ENCODE measurements at regions not wholly inside any gene's neighbourhood (a gene's known extent, or its start where the extent isn't known, plus 50 kb on each side); places are given as distances from the start of the nearest gene placed in this dataset.

DNA sequence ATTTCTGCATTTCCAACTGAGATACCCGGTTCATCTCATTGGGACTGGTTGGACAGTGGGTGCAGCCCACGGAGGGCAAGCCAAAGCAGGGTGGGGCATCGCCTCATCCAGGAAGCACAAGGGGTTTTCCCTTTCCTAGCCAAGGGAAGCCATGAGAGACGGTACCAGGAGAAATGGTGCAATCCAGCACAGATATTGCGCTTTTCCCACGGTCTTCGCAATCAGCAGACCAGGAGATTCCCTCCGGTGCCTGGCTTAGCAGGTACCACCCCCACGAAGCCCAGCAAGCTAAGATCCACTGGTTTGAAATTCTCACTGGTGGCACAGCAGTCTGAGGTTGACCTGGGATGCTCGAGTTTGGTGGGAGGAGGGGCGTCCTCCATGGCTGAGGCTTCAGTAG is 527.0 kb downstream of the TLE1 start:
- DNase-seq = no peak

GRCh38 chr9:81156381-81156780 is 533.0 kb downstream of the TLE1 start:
- DNase-seq = no peak

- no peak for DNase-seq
Observed at GRCh38 chr9:81150016-81150625, 539.2 kb downstream of the TLE1 start.

- no peak for DNase-seq
Observed at GRCh38 chr9:81146684-81147337, 542.5 kb downstream of the TLE1 start.

GRCh38 chr9:81146241-81146640 is 543.1 kb downstream of the TLE1 start:
- no peak for DNase-seq

- no peak for DNase-seq
Observed at GRCh38 chr9:81145331-81145963, 543.9 kb downstream of the TLE1 start.

- no peak for DNase-seq
Observed at GRCh38 chr9:81141961-81142360, 547.4 kb downstream of the TLE1 start.

DNA sequence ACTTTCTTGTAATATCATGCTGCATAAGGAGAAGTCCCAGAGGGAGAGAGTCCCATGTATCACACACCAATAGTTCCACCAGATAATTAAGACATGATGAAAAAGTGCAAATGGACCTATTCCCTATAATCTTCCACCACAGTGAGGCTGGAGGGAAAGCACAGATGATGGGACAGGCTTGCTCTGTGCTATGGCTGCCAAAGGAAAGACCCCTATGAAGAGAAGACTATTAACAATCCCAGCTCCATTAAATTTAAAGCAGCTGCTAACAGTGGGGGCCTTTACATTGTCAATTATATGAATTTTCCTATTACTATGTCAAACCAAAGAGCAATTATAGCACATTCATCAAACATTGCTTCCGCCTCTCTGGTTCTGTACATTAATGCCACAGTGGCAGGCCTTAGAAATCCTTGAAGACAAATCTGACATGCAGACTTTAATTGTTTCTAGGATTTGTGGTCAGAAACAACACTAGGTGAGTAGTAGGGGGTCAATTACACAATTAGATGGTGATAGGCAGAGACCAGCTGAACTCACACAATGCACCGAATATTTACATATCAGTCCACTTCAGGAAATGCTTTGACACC is 551.3 kb downstream of the TLE1 start:
- no peak for DNase-seq

DNA sequence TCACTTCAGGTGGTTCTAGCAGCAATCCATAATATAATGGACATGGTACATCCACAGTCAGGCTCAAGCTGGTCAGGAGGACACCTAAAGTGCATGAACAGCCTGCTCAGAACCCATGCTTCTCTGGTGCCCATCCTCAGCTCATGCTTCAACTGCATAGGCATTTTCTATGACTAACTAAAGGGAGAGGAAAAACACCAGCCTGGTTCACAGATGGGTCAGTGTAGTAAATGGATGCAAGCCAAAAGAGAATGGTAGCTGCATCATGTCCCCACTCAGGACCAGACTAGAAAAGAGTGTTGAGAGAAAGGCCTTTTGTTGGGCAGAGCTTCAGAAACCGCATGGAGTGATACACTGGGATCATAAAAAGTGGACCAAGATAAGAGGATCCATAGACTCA is 556.6 kb downstream of the TLE1 start:
- no peak for DNase-seq

DNA sequence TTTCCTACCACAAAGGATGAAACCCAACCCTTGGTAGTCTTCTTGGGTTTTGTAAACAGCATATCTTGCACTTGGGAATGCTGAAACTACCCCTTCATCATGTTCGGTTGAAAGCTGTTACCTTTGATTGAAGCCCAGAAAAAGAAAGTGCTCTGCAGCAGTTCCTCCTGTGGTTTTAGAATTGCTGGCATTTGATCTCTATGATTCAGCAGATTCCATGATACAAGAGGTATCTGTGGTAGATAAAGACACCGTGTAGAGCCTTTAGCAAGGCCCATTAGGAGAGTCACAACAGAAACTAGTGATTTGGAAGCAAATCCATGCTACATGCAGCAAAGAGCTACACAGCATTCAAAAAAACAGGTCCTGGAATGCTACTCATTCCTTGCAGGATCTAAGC is 557.0 kb downstream of the TLE1 start:
- DNase-seq = no peak

DNA sequence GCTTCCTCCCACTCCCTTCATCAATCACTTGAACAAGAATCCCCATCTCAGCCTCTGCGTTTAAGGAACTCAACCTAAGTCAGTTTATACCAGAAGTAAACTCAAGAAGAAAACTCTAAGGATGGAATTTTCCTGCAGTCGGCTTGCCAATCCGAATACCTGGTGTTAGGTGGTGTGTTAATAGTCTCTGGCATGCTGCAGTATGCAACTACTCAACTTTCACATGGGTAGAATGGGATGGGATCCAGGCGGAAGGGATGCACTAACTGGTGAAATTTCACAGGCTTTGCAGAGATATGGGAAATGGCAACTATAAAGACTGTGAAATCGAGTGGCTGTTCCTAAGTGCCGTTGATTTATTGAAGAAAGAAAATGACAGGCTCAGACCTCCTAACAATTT is 560.6 kb downstream of the TLE1 start:
- DNase-seq = no peak

- no peak for DNase-seq
Observed at GRCh38 chr9:81125446-81126092, 563.8 kb downstream of the TLE1 start.

- DNase-seq = no peak
Observed at GRCh38 chr9:81123526-81123925, 565.8 kb downstream of the TLE1 start.

DNA sequence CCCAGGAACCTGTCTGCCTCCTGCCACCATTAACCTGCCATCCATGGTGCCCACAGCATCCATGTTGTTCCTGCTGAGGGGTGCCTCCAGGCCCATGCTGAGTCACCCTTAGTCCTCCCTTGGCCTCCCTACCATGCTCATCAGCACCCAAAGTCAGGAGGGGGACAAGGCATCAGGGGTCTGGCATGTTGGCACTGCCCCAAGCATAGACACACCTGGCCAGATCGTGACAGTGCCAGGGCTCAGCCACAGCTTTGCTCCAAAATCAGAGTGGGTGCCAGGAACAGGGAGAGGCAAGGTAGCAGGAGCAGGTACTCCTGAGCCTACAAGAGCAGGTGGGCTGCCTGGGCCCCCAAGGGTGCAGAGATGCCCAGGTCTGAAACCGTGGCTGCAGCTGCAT is 566.6 kb downstream of the TLE1 start:
- DNase-seq = no peak

- DNase-seq = no peak
Observed at GRCh38 chr9:81119591-81119990, 569.8 kb downstream of the TLE1 start.

DNA sequence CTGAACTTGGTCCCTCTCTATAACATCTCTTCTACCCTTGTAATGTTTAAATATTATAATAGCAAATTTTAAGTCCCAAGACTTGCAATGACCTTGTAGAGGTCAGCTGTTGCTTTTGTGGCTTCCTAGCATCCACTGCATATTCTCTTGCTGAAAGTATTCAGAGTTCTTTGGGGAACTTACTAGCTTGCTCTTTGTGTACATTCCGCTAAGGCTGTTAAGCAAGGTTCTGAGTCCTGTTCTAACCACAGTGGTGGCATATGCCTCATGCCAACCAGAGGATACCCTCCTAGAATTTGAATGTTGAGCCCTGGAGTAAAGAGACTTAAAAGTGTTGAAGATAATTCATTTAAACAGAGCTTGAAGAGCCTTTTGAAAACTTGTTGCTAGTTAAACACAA is 570.9 kb downstream of the TLE1 start:
- DNase-seq = no peak

- DNase-seq = no peak
Observed at GRCh38 chr9:81116340-81117137, 572.8 kb downstream of the TLE1 start.

DNA sequence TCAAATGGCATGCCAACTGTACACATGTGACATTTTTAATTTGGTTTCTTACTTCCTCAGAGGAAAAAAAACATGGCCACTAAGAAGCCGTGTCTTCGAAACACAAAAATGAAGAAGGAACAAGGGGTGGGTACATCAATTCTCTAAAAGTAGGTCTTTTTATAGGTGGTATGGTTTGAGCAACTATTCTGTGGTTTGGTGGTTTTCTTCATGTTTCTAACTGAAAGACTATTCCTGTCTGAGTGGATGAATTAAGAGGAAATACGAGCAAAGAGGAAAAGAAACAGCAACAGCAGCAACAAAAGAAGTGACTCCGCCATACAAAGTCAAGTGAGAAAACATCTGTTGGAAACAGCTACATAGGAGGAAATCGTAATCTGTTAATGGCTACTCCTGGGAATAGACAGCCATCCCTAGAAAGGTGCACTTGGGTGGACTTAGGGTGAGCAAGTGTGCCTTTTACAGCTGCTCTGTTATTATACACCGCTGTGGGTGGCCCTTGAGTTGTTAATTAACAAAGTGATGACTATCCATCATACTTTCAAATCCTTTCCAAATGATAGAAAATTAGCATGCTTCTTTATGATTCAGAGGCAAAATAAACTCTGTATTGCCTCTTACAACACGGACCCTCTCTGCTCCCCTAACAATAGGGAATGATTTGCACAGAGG is 575.8 kb downstream of the TLE1 start:
- DNase-seq = no peak

DNA sequence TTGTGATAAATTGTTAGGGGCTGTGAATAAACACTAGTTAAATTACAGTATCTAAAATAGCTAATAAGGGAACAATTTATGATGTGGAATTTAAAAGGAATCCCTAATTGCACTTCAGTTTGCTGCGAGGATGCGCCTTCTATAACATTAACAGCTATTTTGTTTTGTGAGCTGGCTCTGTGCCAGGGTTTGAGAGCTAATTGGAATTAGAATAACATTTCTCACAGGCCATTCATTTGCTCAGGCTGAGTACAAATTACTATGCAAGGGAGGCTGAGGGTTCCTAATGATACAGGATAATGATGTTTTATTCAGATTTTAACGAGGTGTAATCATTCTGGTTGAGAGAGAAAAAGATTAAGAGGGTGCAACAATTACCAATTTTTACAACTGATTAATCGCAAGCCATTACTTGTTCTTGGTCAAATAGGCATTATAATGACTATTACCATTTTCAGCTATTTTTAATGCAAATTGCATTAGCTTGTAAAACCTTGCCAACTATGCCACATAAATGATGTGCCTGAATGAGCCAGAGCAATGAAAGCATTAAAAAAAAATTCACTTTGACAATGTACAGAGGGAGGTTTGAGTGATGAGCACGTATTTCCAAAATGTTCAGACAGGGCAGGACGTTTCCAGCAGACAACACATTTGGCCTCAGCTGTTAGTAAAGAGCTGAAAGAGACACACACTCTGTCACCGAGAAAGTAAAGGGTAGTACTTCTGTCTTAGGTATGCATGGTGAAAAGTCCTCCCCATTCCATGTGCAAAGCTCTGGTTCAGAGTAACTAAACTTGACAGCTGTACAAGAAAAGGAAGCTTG is 576.5 kb downstream of the TLE1 start:
- no peak for DNase-seq

GRCh38 chr9:81108821-81109220 is 580.5 kb downstream of the TLE1 start:
- DNase-seq = no peak

DNA sequence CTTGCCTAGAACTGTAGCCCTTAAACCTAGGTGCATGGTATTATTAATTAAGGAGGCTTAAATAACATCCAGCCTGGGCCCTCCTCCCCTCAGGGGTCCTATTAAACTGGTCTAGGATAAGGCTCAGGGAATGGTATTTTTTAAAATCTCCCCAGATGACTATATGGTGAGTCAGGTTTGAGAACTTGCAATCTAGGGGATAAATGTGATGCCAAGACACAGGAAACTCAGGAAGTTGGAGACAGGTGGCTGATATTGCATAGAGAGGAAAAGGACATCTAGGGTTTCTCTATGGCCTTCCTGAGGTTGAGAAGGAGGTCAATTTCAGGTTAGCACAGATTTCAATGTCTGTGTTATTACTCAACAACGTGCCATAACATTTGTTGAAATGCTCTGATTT is 581.0 kb downstream of the TLE1 start:
- no peak for DNase-seq

Measured in effector CD4-positive, alpha-beta T cell (primary cell).